MCF 10A (cell line): ENCODE measurements at regions not wholly inside any gene's neighbourhood (a gene's known extent, or its start where the extent isn't known, plus 50 kb on each side); places are given as distances from the start of the nearest gene placed in this dataset.
A peak's percentile ranks its signal among the peaks of the same experiment; 100 is the strongest.

Experiments
- BruUV-seq: library from RNA; stranded (reverse); fragments of 400-500 nt; replicated peaks from 2 replicates; lab custom pipeline; 2021; lab: Mats Ljungman, UMichigan
- CTCF ChIA-PET: fragments of 300-600 bp; sonication (Branson Sonifier 250); formaldehyde crosslinking; extraction: SDS; loops from one replicate; lab custom pipeline; 2021; ENCODE audit warnings: antibody characterized with exemption, inconsistent platforms; lab: Yijun Ruan, JAX
- POLR2A ChIA-PET: fragments of 300-600, 350-650 bp; sonication (Branson Sonifier 250); formaldehyde crosslinking; extraction: SDS; loops from one replicate; lab custom pipeline; 2020; ENCODE audit warnings: antibody characterized with exemption, inconsistent platforms; lab: Yijun Ruan, JAX
- DNase-seq: peaks from one replicate; pipeline ENCODE4 v3.0.0-alpha.2; 2018; ENCODE audit not compliant: unreplicated experiment
- H3K27ac Mint-ChIP-seq: one replicate; pipeline ENCODE4 v1.8.0; 2022; ENCODE audit warnings: mild to moderate bottlenecking, low read depth, mixed read lengths; ENCODE audit not compliant: unreplicated experiment
- H3K27me3 Mint-ChIP-seq: one replicate; pipeline ENCODE4 v1.8.0; 2022; ENCODE audit warnings: mixed read lengths; ENCODE audit not compliant: insufficient read depth, unreplicated experiment
- H3K36me3 Mint-ChIP-seq: one replicate; pipeline ENCODE4 v1.8.0; 2022; ENCODE audit warnings: mild to moderate bottlenecking, moderate library complexity, mixed read lengths; ENCODE audit not compliant: insufficient read depth, unreplicated experiment
- H3K4me1 Mint-ChIP-seq: one replicate; pipeline ENCODE4 v1.8.0; 2022; ENCODE audit warnings: mixed read lengths; ENCODE audit not compliant: insufficient read depth, unreplicated experiment
- H3K4me3 Mint-ChIP-seq: one replicate; pipeline ENCODE4 v1.8.0; 2022; ENCODE audit warnings: mild to moderate bottlenecking, moderate library complexity, mixed read lengths; ENCODE audit not compliant: unreplicated experiment
- H3K9me3 Mint-ChIP-seq: one replicate; pipeline ENCODE4 v1.8.0; 2022; ENCODE audit warnings: mixed read lengths; ENCODE audit not compliant: unreplicated experiment
- CTCF ChIP-seq: fragments of 200-600 bp; IDR thresholded peaks from one replicate; pipeline ENCODE4 v1.8.0; 2022; ENCODE audit warnings: antibody characterized with exemption, mild to moderate bottlenecking; ENCODE audit not compliant: unreplicated experiment
- intact Hi-C: fragments of 100-400 bp; cut with micrococcal nuclease; formaldehyde crosslinking; loops from 2 replicates; pipeline ENCODE4 v1.14.1; 2022

GRCh38 chr1:9471679-9472078, 67.6 kb upstream of the SLC25A33 start:
- CTCF ChIA-PET, result interaction anchor here (1.0 to 1.2 kb wide), 4 partner anchors 9 to 591 kb away, joined by 3 to 4 read pairs (median 4); no protein-coding TSS in a partner anchor

GRCh38 chr1:9472386-9473031, 66.8 kb upstream of the SLC25A33 start:
- ChIA-PET POLR2A (interaction anchor here (0.6 to 7.3 kb wide), 14 partner anchors 8 to 594 kb away, joined by 3 to 196 read pairs (median 5); partner anchors contain the start of gene ENO1), CTCF (interaction anchor here (0.6 to 1.2 kb wide), 5 partner anchors 10 to 591 kb away, joined by 3 to 4 read pairs (median 4); no protein-coding TSS in a partner anchor)
- TF ChIP-seq CTCF, result no peak
- DNase-seq, result no peak
- Mint-ChIP-seq H3K27me3 (peaks cover 12% of the 10 kb centered on the region), H3K36me3 (no peaks in the 10 kb centered on the region), H3K4me3 (no peak overlapping the region), H3K4me1 (peaks cover 8% of the 10 kb centered on the region), H3K27ac (peak overlapping the region; percentile 55), H3K9me3 (no peaks in the 10 kb centered on the region)
- intact Hi-C loops, result loop anchor here (5.0 kb wide), 1 partner anchor 180 kb away; the partner anchor contains the start of gene SPSB1
- no TSS peak for BruUV-seq

More at GRCh38 chr1:9471679-9472078, 67.6 kb upstream of the SLC25A33 start:
- Mint-ChIP-seq H3K9me3 (no peaks in the 10 kb centered on the region), H3K27me3 (peaks cover 19% of the 10 kb centered on the region), H3K4me1 (peaks cover 8% of the 10 kb centered on the region), H3K27ac (no peak overlapping the region), H3K36me3 (no peaks in the 10 kb centered on the region), H3K4me3 (no peak overlapping the region)
- POLR2A ChIA-PET, result interaction anchor here (1.1 to 7.3 kb wide), 6 partner anchors 22 to 593 kb away, joined by 4 to 196 read pairs (median 6); partner anchors contain the start of gene ENO1
- TF ChIP-seq CTCF, result no peak
- BruUV-seq, result no TSS peak
- intact Hi-C loops, result loop anchor here (5.0 kb wide), 1 partner anchor 179 kb away; the partner anchor contains the start of gene SPSB1
- DNase-seq, result no peak

DNA sequence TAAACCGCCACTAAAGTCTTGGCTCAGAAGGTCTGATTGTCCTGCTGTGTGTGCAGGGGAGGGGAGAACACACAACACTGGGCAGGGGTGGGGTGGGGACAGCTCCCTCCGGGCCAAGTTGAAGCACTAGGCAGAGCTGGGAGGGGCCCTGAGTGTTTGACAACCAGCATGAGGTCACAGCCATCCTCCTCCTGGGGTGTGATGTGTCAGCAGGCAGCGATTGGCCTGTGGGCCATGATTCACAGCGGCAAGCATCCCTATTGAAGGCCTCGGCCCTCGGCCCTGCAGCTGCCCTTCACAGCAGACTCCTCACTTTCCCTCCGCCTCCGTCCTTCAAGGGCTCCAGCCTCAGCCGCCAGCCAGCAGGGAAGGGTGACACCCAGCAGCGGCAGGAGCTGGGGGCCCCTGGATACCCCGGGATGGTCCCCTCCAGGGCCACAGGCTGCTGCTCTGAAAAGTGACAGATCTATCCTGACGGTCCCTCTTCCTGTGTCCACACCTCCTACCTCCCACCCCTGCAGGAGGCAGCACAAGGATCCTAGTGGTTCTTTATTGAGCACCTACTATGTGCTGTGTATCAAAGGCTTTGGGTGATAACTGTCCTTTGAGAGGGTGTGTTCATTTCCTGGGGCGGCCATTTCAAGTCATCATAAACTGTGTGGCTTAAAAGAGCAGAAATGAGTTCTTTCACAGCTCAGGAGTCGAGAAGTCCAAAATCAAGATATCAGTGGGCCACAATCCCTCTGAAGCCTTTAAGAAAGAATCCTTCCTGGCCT, 66.0 kb upstream of the SLC25A33 start:
- no TSS peak for BruUV-seq
- intact Hi-C loops, result loop anchor here (5.0 kb wide), 1 partner anchor 181 kb away; the partner anchor contains the start of gene SPSB1
- Mint-ChIP-seq H3K27me3 (peaks cover 5% of the 10 kb centered on the region), H3K4me3 (no peak overlapping the region), H3K36me3 (no peaks in the 10 kb centered on the region), H3K27ac (peak overlapping the region; percentile 55), H3K9me3 (no peaks in the 10 kb centered on the region), H3K4me1 (peaks cover 8% of the 10 kb centered on the region)
- DNase-seq, result peak; percentile 86
- no peak for TF ChIP-seq CTCF
- CTCF ChIA-PET, result interaction anchor here (1.2 kb wide), 2 partner anchors 28 to 181 kb away, joined by 4 read pairs; no protein-coding TSS in a partner anchor
- POLR2A ChIA-PET, result interaction anchor here (0.5 to 7.3 kb wide), 16 partner anchors 7 to 595 kb away, joined by 3 to 196 read pairs (median 4); partner anchors contain the start of gene ENO1
